ENCODE measurements at regions not wholly inside any gene's neighbourhood (a gene's known extent, or its start where the extent isn't known, plus 50 kb on each side); places are given as distances from the start of the nearest gene placed in this dataset.

- no peak for TF ChIP-seq CTCF (IDR thresholded peaks at IDR 0.05)
- TF ChIP-seq EP300 (IDR thresholded peaks at IDR 0.05) = no peak
- no peak for TF ChIP-seq POLR2A (IDR thresholded peaks at IDR 0.05)
- no peak for TF ChIP-seq POLR2AphosphoS5 (IDR thresholded peaks at IDR 0.05)
Measured at GRCh38 chr1:101407505-101408211, 170.8 kb downstream of the S1PR1 start.
